Stimulated activated CD4-positive, alpha-beta T cell treated with anti-CD3 and anti-CD28 coated beads, Interleukin-1b, Interleukin-23, amount 100 ng/mL, for 4 hours (primary cell): ENCODE measurements at regions not wholly inside any gene's neighbourhood (a gene's known extent, or its start where the extent isn't known, plus 50 kb on each side); places are given as distances from the start of the nearest gene placed in this dataset.

Experiments used
- DNase-seq, 2 donors: peaks; one replicate each; pipeline ENCODE4 v3.0.0-alpha.2; 2020; ENCODE audit warnings: low read depth in 2 of 2

GRCh38 chr16:80356365-80356764, 184.4 kb upstream of the DYNLRB2 start:
- DNase-seq: no peak

GRCh38 chr16:80355335-80355734, 185.5 kb upstream of the DYNLRB2 start:
- no peak for DNase-seq

- no peak for DNase-seq
Observed at GRCh38 chr16:80350061-80350460, 190.7 kb upstream of the DYNLRB2 start.

- DNase-seq: no peak
Observed at GRCh38 chr16:80347900-80348299, 192.9 kb upstream of the DYNLRB2 start.

GRCh38 chr16:80347002-80347401, 193.8 kb upstream of the DYNLRB2 start:
- no peak for DNase-seq

- DNase-seq: no peak
Observed at GRCh38 chr16:80346111-80346632, 194.6 kb upstream of the DYNLRB2 start.

- no peak for DNase-seq
Observed at GRCh38 chr16:80345701-80346100, 195.1 kb upstream of the DYNLRB2 start.

- no peak for DNase-seq
Observed at GRCh38 chr16:80344570-80344969, 196.2 kb upstream of the DYNLRB2 start.

- no peak for DNase-seq
Observed at GRCh38 chr16:80341263-80341662, 199.5 kb upstream of the DYNLRB2 start.

- DNase-seq: no peak
Observed at GRCh38 chr16:80337786-80338185, 203.0 kb upstream of the DYNLRB2 start.

GRCh38 chr16:80330803-80331202, 210.0 kb upstream of the DYNLRB2 start:
- DNase-seq: no peak

- DNase-seq: no peak
Observed at GRCh38 chr16:80330150-80330549, 210.6 kb upstream of the DYNLRB2 start.

- DNase-seq: no peak
Observed at GRCh38 chr16:80327740-80328139, 213.1 kb upstream of the DYNLRB2 start.

GRCh38 chr16:80324371-80324770, 216.4 kb upstream of the DYNLRB2 start:
- no peak for DNase-seq

GRCh38 chr16:80323808-80324195, 217.0 kb upstream of the DYNLRB2 start:
- DNase-seq: no peak

- no peak for DNase-seq
Observed at GRCh38 chr16:80323187-80323807, 217.5 kb upstream of the DYNLRB2 start.

GRCh38 chr16:80319181-80319580, 221.6 kb upstream of the DYNLRB2 start:
- DNase-seq: no peak

GRCh38 chr16:80318107-80318506, 222.7 kb upstream of the DYNLRB2 start:
- DNase-seq: no peak

- DNase-seq: no peak
Observed at GRCh38 chr16:80317599-80318037, 223.2 kb upstream of the DYNLRB2 start.

- DNase-seq: no peak
Observed at GRCh38 chr16:80317116-80317515, 223.7 kb upstream of the DYNLRB2 start.

- no peak for DNase-seq
Observed at GRCh38 chr16:80314042-80314441, 226.8 kb upstream of the DYNLRB2 start.

GRCh38 chr16:80309178-80309577, 231.6 kb upstream of the DYNLRB2 start:
- DNase-seq: no peak

GRCh38 chr16:80305410-80305809, 235.4 kb upstream of the DYNLRB2 start:
- no peak for DNase-seq

GRCh38 chr16:80303691-80304090, 237.1 kb upstream of the DYNLRB2 start:
- no peak for DNase-seq
